ENCODE measurements at regions not wholly inside any gene's neighbourhood (a gene's known extent, or its start where the extent isn't known, plus 50 kb on each side); places are given as distances from the start of the nearest gene placed in this dataset.

GRCh38 chr9:135295551-135296300, 183.9 kb upstream of the PPP1R26 start:
- no peak overlapping the region for H3K4ac ChIP-seq (ENCODE audit: low read depth, low read length)
- DNase-seq: no peak
- H3K4me3 ChIP-seq (ENCODE audit: low read depth, low read length): no peak overlapping the region

DNA sequence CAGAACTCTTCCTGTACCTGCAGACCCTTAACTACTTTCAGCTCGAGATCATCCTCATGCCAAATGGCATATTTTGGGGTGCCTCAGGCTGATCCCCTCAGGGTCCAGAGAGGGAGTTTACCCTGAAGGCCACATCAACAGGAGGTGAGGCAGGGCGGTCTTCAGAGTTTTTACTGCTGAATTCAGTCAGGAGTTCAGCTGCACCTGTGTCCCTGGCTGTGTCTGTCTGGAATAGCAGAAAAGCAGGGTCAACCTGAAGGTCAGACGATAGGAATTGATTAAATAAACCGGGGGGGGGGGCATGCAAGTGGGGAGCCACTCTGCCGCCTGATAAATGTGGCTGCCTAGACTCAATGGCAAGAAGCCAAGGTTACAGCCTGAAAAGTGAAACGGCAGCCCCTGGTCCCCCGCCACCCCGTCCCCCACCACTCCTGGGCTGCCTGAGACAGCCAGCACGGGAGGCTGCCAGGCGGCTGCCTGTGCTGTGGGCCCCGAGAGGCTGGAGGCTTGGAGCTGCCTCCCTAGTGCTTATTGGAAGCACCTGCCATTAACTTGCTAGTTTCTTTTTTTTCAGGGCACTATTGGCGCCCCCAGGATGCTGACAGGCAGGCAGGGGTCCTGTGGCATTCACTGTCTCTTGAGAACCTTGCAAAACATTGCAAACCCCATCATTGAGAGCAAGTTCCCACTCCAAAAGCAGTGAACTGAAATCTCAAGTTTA, 182.7 kb upstream of the PPP1R26 start:
- WGBS (ENCODE audit: extremely low coverage, insufficient coverage, insufficient read length): no CpG with 5 or more reads among the region's 12 CpGs
- H3K4me3 ChIP-seq (ENCODE audit: low read depth, low read length): no peak overlapping the region
- H3K9me3 ChIP-seq (ENCODE audit: insufficient read depth, low read depth, low read length): peaks cover 2% of the 10 kb centered on the region
- H2BK12ac ChIP-seq (ENCODE audit: low read length): no peak overlapping the region
- no peak overlapping the region for H4K91ac ChIP-seq (ENCODE audit: low read depth, low read length)
- no peak overlapping the region for H3K14ac ChIP-seq (ENCODE audit: low read length)
- no peak overlapping the region for H3K4me2 ChIP-seq (ENCODE audit: low read length)
- no peak overlapping the region for H2AK5ac ChIP-seq (ENCODE audit: low read length)
- no peaks in the 10 kb centered on the region for H3K79me1 ChIP-seq (ENCODE audit: low read length)
- no peak overlapping the region for H4K8ac ChIP-seq (ENCODE audit: low read depth, low read length)
- H2AFZ ChIP-seq (ENCODE audit: insufficient read depth, low read length, poor library complexity): no peak overlapping the region
- no peak overlapping the region for H3K18ac ChIP-seq (ENCODE audit: low read length)
- no peak overlapping the region for H3K23ac ChIP-seq (ENCODE audit: low read length)
- H3K9ac ChIP-seq (ENCODE audit: low read length): no peak overlapping the region
- H2BK5ac ChIP-seq (ENCODE audit: low read depth, low read length, poor library complexity): no peak overlapping the region
- H3K36me3 ChIP-seq (ENCODE audit: control insufficient read depth in 1 of 2, insufficient read depth in 2 of 2, low read length in 2 of 2): no peaks in the 10 kb centered on the region
- no peak for DNase-seq
- no peak overlapping the region for H3K4ac ChIP-seq (ENCODE audit: low read depth, low read length)
- H3K79me2 ChIP-seq (ENCODE audit: control insufficient read depth, insufficient read depth, low read length, poor library complexity): no peaks in the 10 kb centered on the region
- H3K27ac ChIP-seq (ENCODE audit: low read depth, low read length): no peak overlapping the region
- H4K12ac ChIP-seq (ENCODE audit: low read depth, low read length): no peak overlapping the region
- no peaks in the 10 kb centered on the region for H3K4me1 ChIP-seq (ENCODE audit: control insufficient read depth in 1 of 2, insufficient read depth in 2 of 2, low read length in 2 of 2)
- H2BK120ac ChIP-seq (ENCODE audit: insufficient read depth, low read length, poor library complexity): no peak overlapping the region
- no peaks in the 10 kb centered on the region for H3K27me3 ChIP-seq (ENCODE audit: insufficient read depth, low read length)

More at GRCh38 chr9:135295551-135296300, 183.9 kb upstream of the PPP1R26 start:
- Histone ChIP-seq H3K4me2 (ENCODE audit: low read length) (no peak overlapping the region), H3K27ac (ENCODE audit: low read depth, low read length) (no peak overlapping the region), H2AFZ (ENCODE audit: insufficient read depth, low read length, poor library complexity) (no peak overlapping the region), H3K36me3 (ENCODE audit: control insufficient read depth in 1 of 2, insufficient read depth in 2 of 2, low read length in 2 of 2) (no peaks in the 10 kb centered on the region), H3K14ac (ENCODE audit: low read length) (no peak overlapping the region), H3K79me2 (ENCODE audit: control insufficient read depth, insufficient read depth, low read length, poor library complexity) (no peaks in the 10 kb centered on the region), H3K9me3 (ENCODE audit: insufficient read depth, low read depth, low read length) (peaks cover 2% of the 10 kb centered on the region), H4K12ac (ENCODE audit: low read depth, low read length) (no peak overlapping the region), H4K8ac (ENCODE audit: low read depth, low read length) (no peak overlapping the region), H4K91ac (ENCODE audit: low read depth, low read length) (no peak overlapping the region), H3K23ac (ENCODE audit: low read length) (no peak overlapping the region), H2BK12ac (ENCODE audit: low read length) (no peak overlapping the region), H3K18ac (ENCODE audit: low read length) (no peak overlapping the region), H3K4me1 (ENCODE audit: control insufficient read depth in 1 of 2, insufficient read depth in 2 of 2, low read length in 2 of 2) (no peaks in the 10 kb centered on the region), H2BK120ac (ENCODE audit: insufficient read depth, low read length, poor library complexity) (no peak overlapping the region), H3K27me3 (ENCODE audit: insufficient read depth, low read length) (no peaks in the 10 kb centered on the region), H2AK5ac (ENCODE audit: low read length) (no peak overlapping the region), H2BK5ac (ENCODE audit: low read depth, low read length, poor library complexity) (no peak overlapping the region), H3K9ac (ENCODE audit: low read length) (no peak overlapping the region), H3K79me1 (ENCODE audit: low read length) (no peaks in the 10 kb centered on the region)
- WGBS (ENCODE audit: extremely low coverage, insufficient coverage, insufficient read length): no CpG with 5 or more reads among the region's 11 CpGs

- no peak overlapping the region for H3K27ac ChIP-seq (ENCODE audit: low read depth, low read length)
- WGBS (ENCODE audit: extremely low coverage, insufficient coverage, insufficient read length): no CpG with 5 or more reads among the region's 16 CpGs
- no peaks in the 10 kb centered on the region for H3K36me3 ChIP-seq (ENCODE audit: control insufficient read depth in 1 of 2, insufficient read depth in 2 of 2, low read length in 2 of 2)
These were observed 182.0 kb upstream of the PPP1R26 start for GRCh38 chr9:135297456-135298075.

DNA sequence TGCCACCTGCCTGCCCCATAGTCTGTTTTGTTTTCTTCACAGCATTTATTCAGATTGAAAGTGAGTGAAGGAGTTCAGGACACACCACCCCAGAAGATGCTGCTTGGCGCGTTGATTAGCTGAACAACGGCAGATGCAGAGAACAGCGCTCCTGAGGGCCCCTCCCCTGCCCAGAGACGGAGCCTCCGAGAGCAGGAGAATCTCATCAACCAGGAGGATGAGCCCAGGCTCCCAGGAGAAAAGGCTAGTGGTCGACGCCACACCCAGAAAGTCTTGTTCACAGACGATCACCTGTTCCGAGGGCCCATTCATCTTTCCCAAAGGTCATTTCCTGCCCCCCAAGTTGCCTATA, 180.4 kb upstream of the PPP1R26 start:
- H3K79me2 ChIP-seq (ENCODE audit: control insufficient read depth, insufficient read depth, low read length, poor library complexity): no peaks in the 10 kb centered on the region
- H3K4me1 ChIP-seq (ENCODE audit: control insufficient read depth in 1 of 2, insufficient read depth in 2 of 2, low read length in 2 of 2): no peaks in the 10 kb centered on the region
- H3K9ac ChIP-seq (ENCODE audit: low read length): no peak overlapping the region
- no peaks in the 10 kb centered on the region for H3K79me1 ChIP-seq (ENCODE audit: low read length)
- no peak overlapping the region for H3K27ac ChIP-seq (ENCODE audit: low read depth, low read length)
- no peak overlapping the region for H4K91ac ChIP-seq (ENCODE audit: low read depth, low read length)
- no peak overlapping the region for H2BK12ac ChIP-seq (ENCODE audit: low read length)
- no CpG with 5 or more reads among the region's 10 CpGs for WGBS (ENCODE audit: extremely low coverage, insufficient coverage, insufficient read length)
- no peak overlapping the region for H4K8ac ChIP-seq (ENCODE audit: low read depth, low read length)
- no peaks in the 10 kb centered on the region for H3K27me3 ChIP-seq (ENCODE audit: insufficient read depth, low read length)
- no peak overlapping the region for H2AK5ac ChIP-seq (ENCODE audit: low read length)
- H4K12ac ChIP-seq (ENCODE audit: low read depth, low read length): no peak overlapping the region
- no peak for DNase-seq
- H2AFZ ChIP-seq (ENCODE audit: insufficient read depth, low read length, poor library complexity): no peak overlapping the region
- H2BK5ac ChIP-seq (ENCODE audit: low read depth, low read length, poor library complexity): no peak overlapping the region
- H3K4ac ChIP-seq (ENCODE audit: low read depth, low read length): no peak overlapping the region
- no peak overlapping the region for H3K23ac ChIP-seq (ENCODE audit: low read length)
- H3K14ac ChIP-seq (ENCODE audit: low read length): no peak overlapping the region
- no peaks in the 10 kb centered on the region for H3K36me3 ChIP-seq (ENCODE audit: control insufficient read depth in 1 of 2, insufficient read depth in 2 of 2, low read length in 2 of 2)
- H3K4me2 ChIP-seq (ENCODE audit: low read length): no peak overlapping the region
- no peak overlapping the region for H3K4me3 ChIP-seq (ENCODE audit: low read depth, low read length)
- H2BK120ac ChIP-seq (ENCODE audit: insufficient read depth, low read length, poor library complexity): no peak overlapping the region
- peaks cover 4% of the 10 kb centered on the region for H3K9me3 ChIP-seq (ENCODE audit: insufficient read depth, low read depth, low read length)
- no peak overlapping the region for H3K18ac ChIP-seq (ENCODE audit: low read length)

More at GRCh38 chr9:135297456-135298075, 182.0 kb upstream of the PPP1R26 start:
- Histone ChIP-seq H3K14ac (ENCODE audit: low read length) (no peak overlapping the region), H4K12ac (ENCODE audit: low read depth, low read length) (no peak overlapping the region), H2BK5ac (ENCODE audit: low read depth, low read length, poor library complexity) (no peak overlapping the region), H3K4ac (ENCODE audit: low read depth, low read length) (no peak overlapping the region), H4K8ac (ENCODE audit: low read depth, low read length) (no peak overlapping the region), H2BK12ac (ENCODE audit: low read length) (no peak overlapping the region), H3K9ac (ENCODE audit: low read length) (no peak overlapping the region), H3K4me1 (ENCODE audit: control insufficient read depth in 1 of 2, insufficient read depth in 2 of 2, low read length in 2 of 2) (no peaks in the 10 kb centered on the region), H2AFZ (ENCODE audit: insufficient read depth, low read length, poor library complexity) (no peak overlapping the region), H2AK5ac (ENCODE audit: low read length) (no peak overlapping the region), H3K9me3 (ENCODE audit: insufficient read depth, low read depth, low read length) (peaks cover 2% of the 10 kb centered on the region), H2BK120ac (ENCODE audit: insufficient read depth, low read length, poor library complexity) (no peak overlapping the region), H3K4me2 (ENCODE audit: low read length) (no peak overlapping the region), H4K91ac (ENCODE audit: low read depth, low read length) (no peak overlapping the region), H3K79me2 (ENCODE audit: control insufficient read depth, insufficient read depth, low read length, poor library complexity) (no peaks in the 10 kb centered on the region), H3K79me1 (ENCODE audit: low read length) (no peaks in the 10 kb centered on the region), H3K4me3 (ENCODE audit: low read depth, low read length) (no peak overlapping the region), H3K23ac (ENCODE audit: low read length) (no peak overlapping the region), H3K18ac (ENCODE audit: low read length) (no peak overlapping the region), H3K27me3 (ENCODE audit: insufficient read depth, low read length) (no peaks in the 10 kb centered on the region)
- DNase-seq: no peak

Measured in trophoblast cell (in vitro differentiated cells and primary cell).